Large intestine (tissue), 3 donors: ENCODE measurements at regions not wholly inside any gene's neighbourhood (a gene's known extent, or its start where the extent isn't known, plus 50 kb on each side); places are given as distances from the start of the nearest gene placed in this dataset.

ENCODE experiments used
- DNase-seq, 2 donors: peaks; one replicate each; pipeline versions ENCODE4 v3.0.0 to v3.0.0-alpha.2; 2013
- H3K27ac ChIP-seq: one replicate; pipeline ENCODE4 v1.5.1; 2013; ENCODE audit warnings: low read length
- H3K27me3 ChIP-seq: 2 replicates; pipeline ENCODE4 v1.6.1; 2013; ENCODE audit warnings: low read length; ENCODE audit not compliant: control insufficient read depth, insufficient read depth
- H3K36me3 ChIP-seq: 2 replicates; pipeline ENCODE4 v1.6.1; 2013; ENCODE audit warnings: low read length; ENCODE audit not compliant: control insufficient read depth, insufficient read depth
- H3K4me1 ChIP-seq: one replicate; pipeline ENCODE4 v1.6.1; 2013; ENCODE audit warnings: low read length; ENCODE audit not compliant: control insufficient read depth, insufficient read depth
- H3K4me3 ChIP-seq: one replicate; pipeline ENCODE4 v1.5.1; 2013; ENCODE audit warnings: low read length
- H3K9me3 ChIP-seq: one replicate; pipeline ENCODE4 v1.6.1; 2013; ENCODE audit warnings: mild to moderate bottlenecking, low read depth, low read length, moderate library complexity; ENCODE audit not compliant: control insufficient read depth
- WGBS: methylation state at CpG from one replicate; pipeline ENCODE4 v1.1.5; 2013; ENCODE audit warnings: low lambda C conversion rate; ENCODE audit not compliant: insufficient coverage; 5-methylcytosine and 5-hydroxymethylcytosine counted together

GRCh38 chr6:74785236-74785635 lies 420.6 kb downstream of the COL12A1 start:
- Histone ChIP-seq H3K27me3 (no peaks in the 10 kb centered on the region), H3K27ac (no peak overlapping the region), H3K4me1 (no peaks in the 10 kb centered on the region), H3K4me3 (no peak overlapping the region), H3K36me3 (no peaks in the 10 kb centered on the region), H3K9me3 (no peaks in the 10 kb centered on the region)
- DNase-seq, result no peak
- WGBS, result 100% methylated on average over 1 of the region's 3 CpGs

- Histone ChIP-seq H3K4me1 (no peaks in the 10 kb centered on the region), H3K36me3 (no peaks in the 10 kb centered on the region), H3K27ac (no peak overlapping the region), H3K4me3 (no peak overlapping the region), H3K9me3 (no peaks in the 10 kb centered on the region), H3K27me3 (no peaks in the 10 kb centered on the region)
- no peak for DNase-seq
- 83% methylated on average over 1 of the region's 1 CpG for WGBS
Measured at GRCh38 chr6:74782346-74782745, 423.5 kb downstream of the COL12A1 start.

GRCh38 chr6:74780831-74781230 lies 425.0 kb downstream of the COL12A1 start:
- Histone ChIP-seq H3K4me1 (no peaks in the 10 kb centered on the region), H3K36me3 (no peaks in the 10 kb centered on the region), H3K27ac (no peak overlapping the region), H3K9me3 (no peaks in the 10 kb centered on the region), H3K27me3 (no peaks in the 10 kb centered on the region), H3K4me3 (no peak overlapping the region)
- DNase-seq, result peak in 1 of 2 donors; percentile 2

GRCh38 chr6:74768738-74769137 lies 437.1 kb downstream of the COL12A1 start:
- Histone ChIP-seq H3K4me3 (no peak overlapping the region), H3K27me3 (no peaks in the 10 kb centered on the region), H3K4me1 (no peaks in the 10 kb centered on the region), H3K36me3 (no peaks in the 10 kb centered on the region), H3K9me3 (no peaks in the 10 kb centered on the region), H3K27ac (no peak overlapping the region)
- DNase-seq, result no peak

GRCh38 chr6:74768120-74768519 lies 437.7 kb downstream of the COL12A1 start:
- no peak for DNase-seq
- Histone ChIP-seq H3K27ac (no peak overlapping the region), H3K4me3 (no peak overlapping the region), H3K27me3 (no peaks in the 10 kb centered on the region), H3K4me1 (no peaks in the 10 kb centered on the region), H3K36me3 (no peaks in the 10 kb centered on the region), H3K9me3 (no peaks in the 10 kb centered on the region)
- no CpG with 5 or more reads among the region's 3 CpGs for WGBS

GRCh38 chr6:74765486-74765885 lies 440.4 kb downstream of the COL12A1 start:
- WGBS, result no CpG with 5 or more reads among the region's 3 CpGs
- Histone ChIP-seq H3K4me1 (no peaks in the 10 kb centered on the region), H3K4me3 (no peak overlapping the region), H3K36me3 (no peaks in the 10 kb centered on the region), H3K27ac (no peak overlapping the region), H3K9me3 (no peaks in the 10 kb centered on the region), H3K27me3 (no peaks in the 10 kb centered on the region)
- no peak for DNase-seq

- DNase-seq, result no peak
- H3K4me3 ChIP-seq, result no peak overlapping the region
- 89% methylated on average over 1 of the region's 2 CpGs for WGBS
- H3K27ac ChIP-seq, result no peak overlapping the region
- H3K36me3 ChIP-seq, result no peaks in the 10 kb centered on the region
- H3K4me1 ChIP-seq, result no peaks in the 10 kb centered on the region
- no peaks in the 10 kb centered on the region for H3K27me3 ChIP-seq
- H3K9me3 ChIP-seq, result no peaks in the 10 kb centered on the region
Measured at GRCh38 chr6:74764486-74764885, 441.4 kb downstream of the COL12A1 start.

- WGBS, result 33% methylated on average over 2 of the region's 2 CpGs
- H3K36me3 ChIP-seq, result no peaks in the 10 kb centered on the region
- H3K27me3 ChIP-seq, result no peaks in the 10 kb centered on the region
- no peak overlapping the region for H3K4me3 ChIP-seq
- H3K9me3 ChIP-seq, result no peaks in the 10 kb centered on the region
- no peaks in the 10 kb centered on the region for H3K4me1 ChIP-seq
- DNase-seq, result no peak
- no peak overlapping the region for H3K27ac ChIP-seq
Measured at GRCh38 chr6:74762841-74763240, 443.0 kb downstream of the COL12A1 start.

- no peaks in the 10 kb centered on the region for H3K27me3 ChIP-seq
- no peak for DNase-seq
- H3K4me3 ChIP-seq, result no peak overlapping the region
- no peaks in the 10 kb centered on the region for H3K36me3 ChIP-seq
- no peaks in the 10 kb centered on the region for H3K9me3 ChIP-seq
- no peaks in the 10 kb centered on the region for H3K4me1 ChIP-seq
- no peak overlapping the region for H3K27ac ChIP-seq
- WGBS, result no CpG with 5 or more reads among the region's 1 CpG
Measured at GRCh38 chr6:74757813-74758212, 448.0 kb downstream of the COL12A1 start.

- 100% methylated on average over 2 of the region's 2 CpGs for WGBS
- H3K4me1 ChIP-seq, result no peaks in the 10 kb centered on the region
- no peak for DNase-seq
- H3K9me3 ChIP-seq, result no peaks in the 10 kb centered on the region
- no peak overlapping the region for H3K27ac ChIP-seq
- no peak overlapping the region for H3K4me3 ChIP-seq
- H3K27me3 ChIP-seq, result no peaks in the 10 kb centered on the region
- no peaks in the 10 kb centered on the region for H3K36me3 ChIP-seq
Measured at GRCh38 chr6:74756923-74757322, 448.9 kb downstream of the COL12A1 start.

- Histone ChIP-seq H3K36me3 (no peaks in the 10 kb centered on the region), H3K4me1 (no peaks in the 10 kb centered on the region), H3K27ac (no peak overlapping the region), H3K27me3 (no peaks in the 10 kb centered on the region), H3K4me3 (no peak overlapping the region), H3K9me3 (no peaks in the 10 kb centered on the region)
- WGBS, result 38% methylated on average over 1 of the region's 2 CpGs
- no peak for DNase-seq
Measured at GRCh38 chr6:74755778-74756177, 450.1 kb downstream of the COL12A1 start.
